OCI-LY7 (cell line): ENCODE measurements at regions not wholly inside any gene's neighbourhood (a gene's known extent, or its start where the extent isn't known, plus 50 kb on each side); places are given as distances from the start of the nearest gene placed in this dataset.

Source experiments
- CTCF ChIP-seq: fragments of 200-600 bp; sonication (generic); conservative IDR thresholded peaks from 2 replicates; pipeline ENCODE4 v1.5.1; 2014; ENCODE audit warnings: mild to moderate bottlenecking, antibody characterized with exemption, low read length, moderate library complexity, mixed read lengths
- EZH2phosphoT487 ChIP-seq: fragments of 200-600 bp; sonication (generic); IDR thresholded peaks from 2 replicates; pipeline ENCODE4 v1.6.1; 2018; ENCODE audit warnings: low read depth, borderline replicate concordance, mild to moderate bottlenecking, mixed run types, antibody characterized with exemption, low read length, moderate library complexity, mixed read lengths

GRCh38 chr7:108809356-108809755, 239.7 kb downstream of the DNAJB9 start:
- TF ChIP-seq CTCF: no peak
- no peak for TF ChIP-seq EZH2phosphoT487
